GM23248 (cell line): ENCODE measurements at regions not wholly inside any gene's neighbourhood (a gene's known extent, or its start where the extent isn't known, plus 50 kb on each side); places are given as distances from the start of the nearest gene placed in this dataset.

Experiments used
- EZH2 ChIP-seq: fragments of 200-600 bp; sonication (generic); IDR thresholded peaks from 2 replicates; pipeline ENCODE4 v1.6.1; 2018; ENCODE audit warnings: antibody characterized with exemption, mild to moderate bottlenecking; ENCODE audit not compliant: insufficient read depth, poor library complexity, severe bottlenecking
- EZH2phosphoT487 ChIP-seq: fragments of 200-600 bp; sonication (generic); IDR thresholded peaks from 2 replicates; pipeline ENCODE4 v1.6.1; 2018; ENCODE audit warnings: antibody characterized with exemption, moderate library complexity, mild to moderate bottlenecking, low read depth; ENCODE audit not compliant: insufficient read depth

DNA sequence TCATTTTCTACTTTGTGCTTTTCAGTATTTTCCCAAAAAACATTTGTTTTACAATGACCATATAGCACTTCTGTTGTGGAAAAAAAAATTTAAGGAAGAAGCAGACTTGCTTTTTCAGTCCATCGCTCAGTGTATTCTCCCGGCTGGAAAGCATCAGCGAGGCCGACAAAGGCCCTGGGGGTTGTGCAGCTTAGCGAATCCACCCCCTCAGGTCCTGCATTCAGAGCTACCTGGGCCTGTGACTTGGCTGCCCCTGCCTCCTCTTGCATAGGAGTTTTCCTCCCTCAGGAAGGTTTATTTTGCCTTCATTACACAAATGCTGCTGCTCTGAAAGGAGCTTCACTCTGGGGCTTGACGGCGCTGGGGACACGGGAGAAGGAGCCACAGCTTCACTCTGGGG is 244.4 kb upstream of the MGAT5 start:
- no peak for TF ChIP-seq EZH2
- TF ChIP-seq EZH2phosphoT487 = no peak
